K562 (cell line): ENCODE measurements at regions not wholly inside any gene's neighbourhood (a gene's known extent, or its start where the extent isn't known, plus 50 kb on each side); places are given as distances from the start of the nearest gene placed in this dataset.
A peak's percentile ranks its signal among the peaks of the same experiment; 100 is the strongest.

Experiments
- ARID3B ChIP-seq: fragments of 250-450 bp; sonication (Bioruptor Pico); IDR thresholded peaks from 2 replicates; pipeline ENCODE4 v1.4.0; 2020; ENCODE audit warnings: borderline replicate concordance
- ARNT ChIP-seq, 2 experiments: fragments of 450-650 bp; IDR thresholded peaks; 2 replicates each; pipeline ENCODE4 v1.6.1; 2016; ENCODE audit warnings: mild to moderate bottlenecking in 1 of 2
- FOXM1 ChIP-seq, 2 experiments: fragments of 450-650 bp in 1 of 2; sonication (generic) in 1 of 2; formaldehyde crosslinking in 1 of 2; IDR thresholded peaks; 2 replicates each; pipeline versions ENCODE4 v1.6.1 to v1.9.0; 2017 to 2022; ENCODE audit warnings: low read depth in 2 of 2, mild to moderate bottlenecking in 2 of 2, missing genetic modification reagents in 1 of 2, moderate library complexity in 1 of 2
- HDGF ChIP-seq: fragments of 450-650 bp; IDR thresholded peaks from 2 replicates; pipeline ENCODE4 v1.6.1; 2016
- ID3 ChIP-seq, 2 experiments: fragments of 250-450 bp in 1 of 2; fragments of 450-650 bp in 1 of 2; sonication (Bioruptor Pico) in 1 of 2; IDR thresholded peaks; 2 replicates each; pipeline versions ENCODE4 v1.6.1 to v1.8.0; 2016 to 2021; ENCODE audit warnings: mild to moderate bottlenecking in 2 of 2, moderate library complexity in 2 of 2, missing compliant biosample characterization in 1 of 2, missing genetic modification characterization in 1 of 2
- SMARCA4 ChIP-seq: fragments of 450-650 bp; IDR thresholded peaks from 2 replicates; pipeline ENCODE4 v1.6.1; 2016
- TSHZ1 ChIP-seq: fragments of 250-450 bp; sonication (Bioruptor Pico); IDR thresholded peaks from 2 replicates; pipeline ENCODE4 v1.4.0; 2020; ENCODE audit warnings: mild to moderate bottlenecking, moderate library complexity
- USF2 ChIP-seq: sonication (generic); formaldehyde crosslinking; IDR thresholded peaks from 2 replicates; pipeline ENCODE4 v1.5.0; 2020; ENCODE audit warnings: missing genetic modification reagents
- ZBTB12 ChIP-seq: fragments of 250-450 bp; sonication (Bioruptor Pico); IDR thresholded peaks from 2 replicates; pipeline ENCODE4 v1.4.0; 2020
- ZNF197 ChIP-seq: fragments of 200-800 bp; sonication (Bioruptor generic); IDR thresholded peaks from 2 replicates; pipeline ENCODE4 v1.6.1; 2016; ENCODE audit warnings: low read depth, missing genetic modification characterization, missing compliant biosample characterization
- ZNF431 ChIP-seq: sonication (generic); formaldehyde crosslinking; IDR thresholded peaks from 2 replicates; pipeline ENCODE4 v1.8.0; 2022; ENCODE audit warnings: mild to moderate bottlenecking, missing genetic modification reagents

GRCh38 chr10:11685787-11686218 is 56.4 kb upstream of the ECHDC3 start (continued):
- no peak for TF ChIP-seq ZBTB12 (CRISPR knock-in tag)
- TF ChIP-seq ARNT (IDR thresholded peaks at IDR 0.05): peak in 1 of 2 experiments; percentile 69; a peak in 1 of 4 replicates
- TF ChIP-seq ARID3B (CRISPR knock-in tag): no peak
- no peak for TF ChIP-seq TSHZ1
- TF ChIP-seq SMARCA4: peak; percentile 85
- no peak for TF ChIP-seq ID3 (CRISPR knock-in tag; IDR thresholded peaks at IDR 0.05)
- TF ChIP-seq ID3 (tag; IDR thresholded peaks at IDR 0.05): no peak
- 0 out of 2 replicates have a peak, but pooled peaks have one; percentile 35 for TF ChIP-seq ZNF197 (CRISPR knock-in tag)
- TF ChIP-seq USF2 (CRISPR knock-in tag): no peak
- TF ChIP-seq ZNF431: no peak
- TF ChIP-seq FOXM1 (IDR thresholded peaks at IDR 0.05; ENCODE audit: low read depth): peak; percentile 52; the same call in 1 of the 2 replicates
- TF ChIP-seq FOXM1 (CRISPR knock-in tag; IDR thresholded peaks at IDR 0.05; ENCODE audit: low read depth): no peak
- TF ChIP-seq HDGF: no peak
